ENCODE measurements at regions not wholly inside any gene's neighbourhood (a gene's known extent, or its start where the extent isn't known, plus 50 kb on each side); places are given as distances from the start of the nearest gene placed in this dataset.
A peak's percentile ranks its signal among the peaks of the same experiment; 100 is the strongest.

DNA sequence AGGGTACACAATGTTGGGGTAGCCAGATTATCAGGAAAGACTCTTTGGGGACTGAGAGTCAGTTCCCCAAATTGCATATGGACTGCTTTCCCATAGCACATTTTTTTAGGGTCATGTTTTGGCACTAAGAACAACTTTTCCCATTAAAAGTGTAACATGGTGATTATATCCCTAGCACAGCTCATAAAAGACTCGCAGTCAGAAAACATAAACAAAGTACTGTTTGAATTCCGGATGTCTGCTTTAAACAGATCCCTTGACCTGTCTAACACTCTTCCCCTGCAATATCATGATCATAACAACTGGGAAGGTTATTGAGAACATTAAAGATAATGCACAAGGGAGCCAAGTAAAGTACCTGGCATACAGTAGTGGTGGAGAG is 262.2 kb downstream of the ASXL3 start:
- H3K9me3 Mint-ChIP-seq (ENCODE audit: low read depth) = no peaks in the 10 kb centered on the region
- no peak for DNase-seq (ENCODE audit: low spot score, unreplicated experiment)
- H3K36me3 Mint-ChIP-seq (ENCODE audit: insufficient read depth) = no peaks in the 10 kb centered on the region
- peaks cover 18% of the 10 kb centered on the region for H3K4me1 Mint-ChIP-seq (ENCODE audit: low read depth)
- H3K27me3 Mint-ChIP-seq = no peaks in the 10 kb centered on the region
- no peak overlapping the region for H3K27ac Mint-ChIP-seq
- no peak overlapping the region for H3K4me3 Mint-ChIP-seq (ENCODE audit: low read depth)
- no peak for TF ChIP-seq CTCF (IDR thresholded peaks at IDR 0.05; ENCODE audit: unreplicated experiment)

DNA sequence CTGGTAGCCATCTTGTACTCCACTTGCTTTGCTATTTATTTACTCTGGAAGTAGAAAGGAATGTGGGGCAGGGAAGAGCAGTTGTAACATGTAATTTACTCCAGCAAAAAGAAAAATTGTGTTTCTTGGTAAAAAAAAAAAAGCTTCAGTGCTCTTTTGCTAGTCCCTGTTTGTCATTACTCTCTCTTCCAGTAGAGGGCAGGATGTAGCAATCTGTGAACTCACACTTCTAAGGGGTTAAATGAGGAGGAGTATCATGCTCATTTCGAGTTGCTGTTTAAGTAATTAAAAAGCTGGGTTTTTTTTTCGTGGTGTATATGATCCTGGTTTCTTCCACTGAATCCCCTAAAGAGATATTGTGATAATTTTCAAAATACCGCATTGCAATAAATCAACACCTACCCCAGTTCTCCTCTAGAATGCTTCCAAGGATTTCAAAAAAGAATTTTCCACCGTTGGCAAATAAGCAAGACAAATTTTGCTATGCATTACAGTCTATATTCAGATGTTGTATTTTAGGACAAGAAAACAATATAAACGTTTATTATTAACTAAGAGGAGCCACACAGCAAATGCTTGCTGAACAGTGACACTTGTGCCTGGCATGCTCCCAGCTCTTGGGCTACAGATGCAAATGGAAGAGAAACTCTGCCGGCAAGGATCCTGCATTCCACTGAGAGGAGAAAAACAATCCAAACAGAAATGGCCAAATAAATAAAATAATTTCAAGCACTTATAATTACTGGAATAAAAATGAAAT is 261.6 kb downstream of the ASXL3 start:
- H3K27ac Mint-ChIP-seq = no peak overlapping the region
- no peak for DNase-seq (ENCODE audit: low spot score, unreplicated experiment)
- H3K9me3 Mint-ChIP-seq (ENCODE audit: low read depth) = no peaks in the 10 kb centered on the region

GRCh38 chr18:33838054-33838453 is 260.0 kb downstream of the ASXL3 start:
- no peak overlapping the region for H3K4me3 Mint-ChIP-seq (ENCODE audit: low read depth)
- H3K4me1 Mint-ChIP-seq (ENCODE audit: low read depth) = peaks cover 18% of the 10 kb centered on the region
- no peaks in the 10 kb centered on the region for H3K27me3 Mint-ChIP-seq
- no peaks in the 10 kb centered on the region for H3K36me3 Mint-ChIP-seq (ENCODE audit: insufficient read depth)
- H3K9me3 Mint-ChIP-seq (ENCODE audit: low read depth) = peaks cover 4% of the 10 kb centered on the region
- no peak for DNase-seq (ENCODE audit: low spot score, unreplicated experiment)
- no peak overlapping the region for H3K27ac Mint-ChIP-seq
- TF ChIP-seq CTCF (IDR thresholded peaks at IDR 0.05; ENCODE audit: unreplicated experiment) = no peak

More for the DNA sequence above, 261.6 kb downstream of the ASXL3 start:
- Mint-ChIP-seq H3K36me3 (ENCODE audit: insufficient read depth) (no peaks in the 10 kb centered on the region), H3K4me3 (ENCODE audit: low read depth) (no peak overlapping the region), H3K4me1 (ENCODE audit: low read depth) (peaks cover 18% of the 10 kb centered on the region), H3K27me3 (no peaks in the 10 kb centered on the region)
- TF ChIP-seq CTCF (IDR thresholded peaks at IDR 0.05; ENCODE audit: unreplicated experiment) = peak; percentile 91

DNA sequence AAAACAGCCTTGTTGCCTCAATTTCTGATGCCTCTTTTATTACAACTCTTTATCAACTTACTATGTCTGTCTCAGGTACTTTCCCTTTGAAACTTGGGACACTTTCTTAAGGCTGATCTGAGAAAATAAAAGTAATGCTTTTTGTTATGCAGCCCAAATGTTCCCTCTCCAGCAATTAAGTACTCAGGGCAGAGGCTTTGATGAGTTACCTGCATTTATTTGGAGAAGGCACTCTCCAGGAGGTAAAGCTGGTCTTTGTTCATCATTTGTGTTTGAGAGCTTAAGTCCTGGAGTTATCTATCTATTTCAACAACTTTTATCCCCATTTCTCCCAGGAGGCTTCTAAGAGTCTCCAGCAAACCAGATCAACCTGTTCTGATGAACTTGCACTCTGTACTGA is 259.2 kb downstream of the ASXL3 start:
- no peak for DNase-seq (ENCODE audit: low spot score, unreplicated experiment)

GRCh38 chr18:33836564-33836963 is 258.5 kb downstream of the ASXL3 start:
- no peaks in the 10 kb centered on the region for H3K27me3 Mint-ChIP-seq
- no peak for TF ChIP-seq CTCF (IDR thresholded peaks at IDR 0.05; ENCODE audit: unreplicated experiment)
- no peak overlapping the region for H3K27ac Mint-ChIP-seq
- peaks cover 18% of the 10 kb centered on the region for H3K4me1 Mint-ChIP-seq (ENCODE audit: low read depth)
- H3K9me3 Mint-ChIP-seq (ENCODE audit: low read depth) = peaks cover 6% of the 10 kb centered on the region
- no peak overlapping the region for H3K4me3 Mint-ChIP-seq (ENCODE audit: low read depth)
- H3K36me3 Mint-ChIP-seq (ENCODE audit: insufficient read depth) = peaks cover 2% of the 10 kb centered on the region
- no peak for DNase-seq (ENCODE audit: low spot score, unreplicated experiment)

More for the DNA sequence above, 259.2 kb downstream of the ASXL3 start:
- TF ChIP-seq CTCF (IDR thresholded peaks at IDR 0.05; ENCODE audit: unreplicated experiment) = no peak
- Mint-ChIP-seq H3K27ac (no peak overlapping the region), H3K4me1 (ENCODE audit: low read depth) (peaks cover 18% of the 10 kb centered on the region), H3K9me3 (ENCODE audit: low read depth) (peaks cover 4% of the 10 kb centered on the region), H3K27me3 (no peaks in the 10 kb centered on the region), H3K36me3 (ENCODE audit: insufficient read depth) (peaks cover 1% of the 10 kb centered on the region), H3K4me3 (ENCODE audit: low read depth) (no peak overlapping the region)
